ENCODE measurements at regions not wholly inside any gene's neighbourhood (a gene's known extent, or its start where the extent isn't known, plus 50 kb on each side); places are given as distances from the start of the nearest gene placed in this dataset.

GRCh38 chr10:6894405-6894804 lies 314.3 kb upstream of the PRKCQ start:
- no peak for TF ChIP-seq MAX (IDR thresholded peaks at IDR 0.05)
- TF ChIP-seq NFIC (IDR thresholded peaks at IDR 0.05): no peak
- TF ChIP-seq USF1 (IDR thresholded peaks at IDR 0.05): no peak
- TF ChIP-seq EP300 (IDR thresholded peaks at IDR 0.05; ENCODE audit: borderline replicate concordance): no peak
- TF ChIP-seq YY1 (IDR thresholded peaks at IDR 0.05; ENCODE audit: low read depth): no peak
- TF ChIP-seq TAF1 (IDR thresholded peaks at IDR 0.05; ENCODE audit: low read depth): no peak
- TF ChIP-seq FOXM1 (IDR thresholded peaks at IDR 0.05; ENCODE audit: borderline replicate concordance, low read depth): no peak
- no peak for TF ChIP-seq TEAD4 (IDR thresholded peaks at IDR 0.05)
- TF ChIP-seq REST (IDR thresholded peaks at IDR 0.05; ENCODE audit: low read depth): no peak
- no peak for TF ChIP-seq ZBTB7A (IDR thresholded peaks at IDR 0.05; ENCODE audit: low read depth)
- TF ChIP-seq TCF12 (IDR thresholded peaks at IDR 0.05; ENCODE audit: low read depth): no peak
- TF ChIP-seq CREB1 (IDR thresholded peaks at IDR 0.05; ENCODE audit: low read depth): no peak
- no peak for TF ChIP-seq RAD21 (IDR thresholded peaks at IDR 0.05; ENCODE audit: low read depth)

GRCh38 chr10:6892864-6893263 lies 312.8 kb upstream of the PRKCQ start:
- TF ChIP-seq EP300 (IDR thresholded peaks at IDR 0.05; ENCODE audit: borderline replicate concordance) (no peak), EGR1 (IDR thresholded peaks at IDR 0.05) (no peak), ZBTB7A (IDR thresholded peaks at IDR 0.05; ENCODE audit: low read depth) (no peak), TCF12 (IDR thresholded peaks at IDR 0.05; ENCODE audit: low read depth) (no peak), CEBPB (IDR thresholded peaks at IDR 0.05) (no peak), REST (IDR thresholded peaks at IDR 0.05; ENCODE audit: low read depth) (no peak), TEAD4 (IDR thresholded peaks at IDR 0.05) (no peak), YY1 (IDR thresholded peaks at IDR 0.05; ENCODE audit: low read depth) (no peak)

- TF ChIP-seq CREB1 (IDR thresholded peaks at IDR 0.05; ENCODE audit: low read depth): no peak
- TF ChIP-seq MAX (IDR thresholded peaks at IDR 0.05): no peak
- no peak for TF ChIP-seq TAF1 (IDR thresholded peaks at IDR 0.05; ENCODE audit: low read depth)
- TF ChIP-seq EP300 (IDR thresholded peaks at IDR 0.05; ENCODE audit: borderline replicate concordance): no peak
- no peak for TF ChIP-seq NFIC (IDR thresholded peaks at IDR 0.05)
- TF ChIP-seq TEAD4 (IDR thresholded peaks at IDR 0.05): no peak
- TF ChIP-seq USF1 (IDR thresholded peaks at IDR 0.05): no peak
- no peak for TF ChIP-seq CEBPB (IDR thresholded peaks at IDR 0.05)
- TF ChIP-seq RAD21 (IDR thresholded peaks at IDR 0.05; ENCODE audit: low read depth): no peak
- no peak for TF ChIP-seq TCF12 (IDR thresholded peaks at IDR 0.05; ENCODE audit: low read depth)
- TF ChIP-seq ZBTB7A (IDR thresholded peaks at IDR 0.05; ENCODE audit: low read depth): no peak
Observed at GRCh38 chr10:6891924-6892323, 311.8 kb upstream of the PRKCQ start.

GRCh38 chr10:6889718-6890117 lies 309.6 kb upstream of the PRKCQ start:
- TF ChIP-seq TEAD4 (IDR thresholded peaks at IDR 0.05) (no peak), CEBPB (IDR thresholded peaks at IDR 0.05) (no peak), YY1 (IDR thresholded peaks at IDR 0.05; ENCODE audit: low read depth) (no peak), TCF12 (IDR thresholded peaks at IDR 0.05; ENCODE audit: low read depth) (no peak)

GRCh38 chr10:6888434-6888833 lies 308.4 kb upstream of the PRKCQ start:
- TF ChIP-seq REST (IDR thresholded peaks at IDR 0.05; ENCODE audit: low read depth): no peak
- TF ChIP-seq MAX (IDR thresholded peaks at IDR 0.05): no peak
- TF ChIP-seq EGR1 (IDR thresholded peaks at IDR 0.05): no peak
- no peak for TF ChIP-seq EP300 (IDR thresholded peaks at IDR 0.05; ENCODE audit: borderline replicate concordance)
- no peak for TF ChIP-seq NFIC (IDR thresholded peaks at IDR 0.05)
- TF ChIP-seq CEBPB (IDR thresholded peaks at IDR 0.05): no peak
- no peak for TF ChIP-seq TAF1 (IDR thresholded peaks at IDR 0.05; ENCODE audit: low read depth)
- no peak for TF ChIP-seq ZBTB7A (IDR thresholded peaks at IDR 0.05; ENCODE audit: low read depth)
- TF ChIP-seq TCF12 (IDR thresholded peaks at IDR 0.05; ENCODE audit: low read depth): no peak
- TF ChIP-seq USF1 (IDR thresholded peaks at IDR 0.05): no peak

Data from Ishikawa (cell line).